Germinal center (tissue), 1 donor: ENCODE measurements at regions not wholly inside any gene's neighbourhood (a gene's known extent, or its start where the extent isn't known, plus 50 kb on each side); places are given as distances from the start of the nearest gene placed in this dataset.

Experiments used
- DNase-seq: peaks from one replicate; pipeline ENCODE4 v3.0.0; 2012; ENCODE audit warnings: mixed read lengths, low spot score

- DNase-seq, result no peak
Measured at GRCh38 chr3:29183346-29184087, 97.4 kb upstream of the RBMS3 start.

- no peak for DNase-seq
Measured at GRCh38 chr3:29185706-29186105, 95.2 kb upstream of the RBMS3 start.

- no peak for DNase-seq
Measured at GRCh38 chr3:29186131-29186599, 94.7 kb upstream of the RBMS3 start.

- DNase-seq, result no peak
Measured at GRCh38 chr3:29186982-29187725, 93.7 kb upstream of the RBMS3 start.

GRCh38 chr3:29189328-29189727, 91.5 kb upstream of the RBMS3 start:
- no peak for DNase-seq

- no peak for DNase-seq
Measured at GRCh38 chr3:29194139-29194538, 86.7 kb upstream of the RBMS3 start.

GRCh38 chr3:29195056-29195455, 85.8 kb upstream of the RBMS3 start:
- no peak for DNase-seq

- DNase-seq, result no peak
Measured at GRCh38 chr3:29201604-29202003, 79.3 kb upstream of the RBMS3 start.

GRCh38 chr3:29202378-29202777, 78.5 kb upstream of the RBMS3 start:
- DNase-seq, result no peak

GRCh38 chr3:29203851-29204250, 77.0 kb upstream of the RBMS3 start:
- no peak for DNase-seq

- DNase-seq, result no peak
Measured at GRCh38 chr3:29207427-29207826, 73.4 kb upstream of the RBMS3 start.

- no peak for DNase-seq
Measured at GRCh38 chr3:29212789-29213433, 68.0 kb upstream of the RBMS3 start.

GRCh38 chr3:29214009-29214658, 66.7 kb upstream of the RBMS3 start:
- DNase-seq, result no peak

- DNase-seq, result no peak
Measured at GRCh38 chr3:29215948-29216347, 64.9 kb upstream of the RBMS3 start.

- no peak for DNase-seq
Measured at GRCh38 chr3:29226706-29227105, 54.2 kb upstream of the RBMS3 start.

GRCh38 chr3:29227307-29227706, 53.6 kb upstream of the RBMS3 start:
- no peak for DNase-seq
